Stimulated activated CD8-positive, alpha-beta memory T cell treated with anti-CD3 and anti-CD28 coated beads, Interleukin-7, amount 100 ng/mL, for 48 hours (primary cell): ENCODE measurements at regions not wholly inside any gene's neighbourhood (a gene's known extent, or its start where the extent isn't known, plus 50 kb on each side); places are given as distances from the start of the nearest gene placed in this dataset.

Experiments
- DNase-seq, 2 donors: peaks; one replicate each; pipeline ENCODE4 v3.0.0-alpha.2; 2020; ENCODE audit warnings: low read depth in 1 of 2; ENCODE audit errors: extremely low read depth in 1 of 2

DNA sequence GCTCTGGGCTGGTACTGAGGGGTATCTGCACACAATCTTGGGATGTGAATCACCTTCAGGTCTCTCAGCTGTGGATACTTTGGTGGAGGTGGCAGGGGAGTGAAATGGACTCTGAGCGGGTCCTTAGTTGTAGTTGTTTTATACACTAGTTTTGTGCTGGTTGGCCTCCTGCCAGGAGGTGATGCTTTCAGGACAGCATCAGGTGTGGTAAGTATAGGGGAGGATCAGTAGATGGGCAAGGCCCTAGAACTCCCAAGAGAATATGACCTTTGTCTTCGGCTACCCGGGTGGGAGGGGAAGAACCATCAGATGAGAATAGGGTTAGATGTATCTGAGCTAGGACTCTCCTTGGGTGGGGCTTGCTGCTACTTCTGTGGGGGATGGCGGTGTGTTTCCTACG, 2284.3 kb upstream of the PCDH20 start:
- DNase-seq = no peak

DNA sequence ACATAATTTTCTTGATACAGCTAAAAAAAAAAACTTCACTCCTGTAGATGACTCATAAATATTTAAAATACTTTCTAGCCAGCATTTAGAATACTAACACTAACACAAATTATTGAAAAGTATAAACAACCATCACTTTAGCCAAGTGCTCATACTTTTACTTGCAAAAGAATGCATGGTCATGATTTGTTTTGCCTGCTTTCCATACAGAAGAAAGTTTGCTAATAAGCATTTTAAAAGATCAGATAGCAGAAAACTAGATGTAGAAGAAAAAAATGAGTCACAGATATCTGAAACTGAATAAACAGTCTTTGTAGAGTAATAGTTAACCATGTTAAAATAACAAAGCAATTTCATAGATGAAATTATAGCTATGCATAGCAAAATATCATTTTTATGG, 2280.4 kb upstream of the PCDH20 start:
- no peak for DNase-seq

DNA sequence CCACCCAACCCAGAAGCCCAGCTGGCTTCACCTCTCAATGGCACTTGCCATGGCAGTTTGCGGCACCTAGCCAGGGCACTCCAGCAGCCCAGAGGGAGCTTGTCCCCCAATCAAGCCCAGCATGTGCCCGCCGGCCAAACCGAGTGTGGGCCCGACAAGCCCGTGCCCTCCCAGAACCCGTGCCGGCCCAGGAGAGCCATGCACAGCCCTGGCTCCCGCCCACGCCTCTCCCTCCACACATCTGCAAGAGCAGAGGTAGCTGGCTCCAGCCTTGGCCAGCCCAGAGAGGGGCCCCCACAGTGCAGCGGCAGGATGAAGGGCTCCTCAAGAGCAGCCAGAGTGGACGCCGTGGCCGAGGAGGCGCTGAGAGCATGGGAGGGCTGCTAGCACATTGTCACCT, 2278.0 kb upstream of the PCDH20 start:
- no peak for DNase-seq

- DNase-seq = no peak
Measured at GRCh38 chr13:63691474-63691873, 2275.8 kb upstream of the PCDH20 start.

GRCh38 chr13:63690672-63691071, 2275.0 kb upstream of the PCDH20 start:
- DNase-seq = no peak

GRCh38 chr13:63684822-63685221, 2269.2 kb upstream of the PCDH20 start:
- DNase-seq = no peak

DNA sequence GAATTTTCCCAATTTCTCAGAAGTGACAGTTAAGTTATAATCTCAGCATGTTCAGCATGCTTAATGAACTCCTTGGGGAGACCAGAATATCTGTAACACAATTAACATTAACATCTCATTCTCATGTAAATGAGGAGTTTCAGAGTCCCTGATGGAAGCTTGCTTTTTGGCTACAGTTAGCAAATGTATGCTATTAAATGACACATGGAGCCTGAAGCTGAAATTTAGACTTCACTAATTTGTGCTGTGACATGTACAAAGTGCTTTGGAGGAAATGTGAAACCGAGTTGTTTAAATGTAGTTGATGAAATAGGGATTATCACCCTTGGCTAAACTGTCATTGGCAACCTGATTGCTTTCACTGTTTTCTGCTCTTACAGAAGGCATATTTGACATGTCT, 2265.1 kb upstream of the PCDH20 start:
- DNase-seq = no peak

DNA sequence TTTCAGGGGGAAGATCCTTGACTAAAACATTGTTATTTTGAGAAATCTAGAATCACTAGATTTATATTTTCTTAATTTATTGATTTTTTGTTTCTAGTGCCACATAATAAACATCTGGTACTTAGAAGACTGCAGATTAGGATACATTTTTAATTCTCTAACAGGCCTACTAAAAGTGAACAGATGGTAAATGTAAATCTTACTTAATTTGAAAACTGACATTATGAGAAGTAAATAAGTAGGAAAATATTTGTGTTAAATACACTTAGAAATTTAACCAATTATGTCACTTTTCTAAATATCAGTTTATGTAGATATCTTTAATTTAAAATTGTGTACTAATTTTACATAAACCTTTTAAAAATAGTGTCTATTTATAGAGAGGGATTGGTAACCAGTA, 2255.6 kb upstream of the PCDH20 start:
- no peak for DNase-seq

GRCh38 chr13:63651394-63651793, 2235.7 kb upstream of the PCDH20 start:
- DNase-seq = no peak

DNA sequence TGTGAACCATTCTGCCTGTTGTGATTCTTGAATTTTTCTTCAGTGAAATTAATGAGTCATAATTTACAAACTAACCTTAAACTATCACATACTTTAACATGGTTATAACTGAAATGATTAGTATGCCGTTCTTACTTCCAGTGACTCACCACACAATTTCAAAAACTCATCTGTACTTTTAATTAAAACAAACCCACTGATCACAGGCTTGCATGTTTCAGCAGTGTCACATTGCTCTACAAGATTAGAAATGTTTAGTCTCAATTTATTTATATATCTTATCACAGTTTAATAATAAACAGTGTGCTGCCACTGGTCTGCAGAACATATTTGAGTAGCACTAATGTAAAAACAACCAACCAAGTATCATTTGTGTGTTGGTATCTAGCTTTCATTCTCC, 2227.9 kb upstream of the PCDH20 start:
- no peak for DNase-seq

DNA sequence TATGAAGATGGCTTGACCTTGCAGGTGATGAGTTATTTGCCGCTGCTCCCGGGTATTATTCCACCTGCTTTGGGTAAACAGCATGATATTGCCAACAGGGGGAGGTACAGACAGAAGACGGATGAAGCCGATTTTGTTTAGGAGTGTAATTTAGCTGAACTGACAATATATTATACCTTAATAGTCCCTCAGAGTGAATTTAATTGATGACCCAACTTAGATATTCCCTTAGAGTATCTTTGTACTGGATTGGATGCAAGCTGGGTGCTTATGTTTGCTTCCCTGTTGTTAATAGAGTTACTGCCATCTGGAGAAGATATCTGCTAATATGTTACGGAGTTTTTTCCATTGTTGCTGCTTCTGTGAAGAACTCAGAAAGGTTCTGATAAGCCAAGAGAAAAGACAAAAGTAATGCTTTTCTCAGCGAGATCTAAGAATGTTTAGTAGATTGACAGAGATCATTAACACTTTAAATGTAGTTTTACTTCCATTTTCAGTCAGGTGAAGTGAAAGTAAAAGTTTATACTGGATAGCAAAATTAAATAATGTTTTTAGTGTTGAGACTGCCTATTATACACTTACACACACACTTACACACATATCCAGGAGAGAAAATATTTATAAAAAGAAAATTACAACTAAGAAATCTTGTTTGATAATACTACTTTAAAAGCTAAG, 2220.8 kb upstream of the PCDH20 start:
- DNase-seq = no peak

GRCh38 chr13:63632321-63632720, 2216.7 kb upstream of the PCDH20 start:
- DNase-seq = no peak

DNA sequence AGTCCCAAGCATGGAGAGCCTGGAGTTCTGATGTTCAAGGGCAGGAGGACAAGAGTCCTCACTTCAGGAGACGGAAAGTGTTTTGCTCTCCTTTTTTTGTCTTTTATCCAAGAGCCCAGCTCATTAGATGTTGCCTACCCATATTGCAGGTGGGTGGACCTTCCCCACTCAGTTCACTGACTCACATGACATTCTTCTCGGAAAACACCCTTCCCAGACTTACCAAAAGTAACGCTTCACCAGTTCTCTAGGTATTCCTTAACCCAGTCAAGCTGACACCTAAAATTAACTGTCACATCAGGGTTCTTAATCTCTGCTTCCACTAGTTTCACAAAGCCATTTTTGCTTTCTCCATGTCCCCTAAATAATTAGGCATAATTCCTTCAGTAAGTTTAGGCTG, 2215.4 kb upstream of the PCDH20 start:
- no peak for DNase-seq

DNA sequence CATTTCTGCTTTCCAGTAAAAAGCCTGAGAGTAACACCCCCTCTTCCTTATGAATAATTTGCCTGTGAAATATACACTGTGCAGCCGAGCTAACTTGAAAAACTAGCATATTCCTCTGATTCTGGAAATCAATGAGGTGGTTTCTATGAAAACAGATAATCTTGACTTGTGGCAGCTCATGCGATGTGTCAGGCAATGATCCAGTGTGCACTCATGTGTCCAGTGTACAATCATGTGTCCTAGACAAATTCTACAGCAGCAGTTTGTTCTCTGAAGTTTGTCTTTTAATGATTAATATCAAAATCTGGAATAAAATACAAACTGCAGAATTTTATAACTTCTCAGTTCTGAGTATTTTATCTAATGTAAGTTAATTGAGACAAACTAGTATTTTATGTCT, 2213.9 kb upstream of the PCDH20 start:
- no peak for DNase-seq

DNA sequence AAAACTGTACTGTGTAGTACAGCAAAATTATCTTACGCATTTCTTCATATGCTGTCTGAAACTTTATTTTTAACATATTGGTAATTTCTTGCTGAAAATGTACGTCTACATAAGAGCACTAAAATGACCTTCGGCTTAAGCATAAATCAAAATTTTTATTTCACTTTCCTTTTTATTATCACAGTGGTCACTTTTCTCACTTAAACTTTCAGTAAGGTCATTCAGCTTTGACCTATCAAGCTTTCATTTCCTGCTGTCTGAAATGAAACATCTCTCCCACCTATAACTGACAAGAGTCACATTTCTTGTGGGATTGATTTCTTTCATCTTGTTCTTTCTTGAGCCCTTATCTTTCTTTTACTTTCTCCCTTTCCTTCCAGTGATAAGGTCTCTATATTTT, 2212.7 kb upstream of the PCDH20 start:
- no peak for DNase-seq

DNA sequence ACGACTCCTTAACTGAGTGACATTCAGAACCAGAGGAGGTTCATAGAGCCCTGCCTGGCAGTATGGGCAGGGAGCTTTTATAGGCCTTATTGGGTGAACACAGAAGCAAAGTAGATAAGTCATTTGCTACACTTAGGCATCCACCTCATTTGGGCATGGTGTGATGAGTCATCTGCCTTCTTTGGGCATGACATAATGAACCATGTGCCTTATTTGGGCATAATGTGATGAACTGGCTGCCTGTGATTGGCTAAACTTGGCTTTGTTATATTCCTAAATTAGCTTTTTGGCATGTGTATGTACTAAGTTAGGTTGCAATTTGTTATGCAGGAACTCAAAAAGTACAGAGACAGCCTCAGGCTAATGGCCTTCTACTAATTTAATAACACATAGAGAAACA, 2210.2 kb upstream of the PCDH20 start:
- DNase-seq = no peak

DNA sequence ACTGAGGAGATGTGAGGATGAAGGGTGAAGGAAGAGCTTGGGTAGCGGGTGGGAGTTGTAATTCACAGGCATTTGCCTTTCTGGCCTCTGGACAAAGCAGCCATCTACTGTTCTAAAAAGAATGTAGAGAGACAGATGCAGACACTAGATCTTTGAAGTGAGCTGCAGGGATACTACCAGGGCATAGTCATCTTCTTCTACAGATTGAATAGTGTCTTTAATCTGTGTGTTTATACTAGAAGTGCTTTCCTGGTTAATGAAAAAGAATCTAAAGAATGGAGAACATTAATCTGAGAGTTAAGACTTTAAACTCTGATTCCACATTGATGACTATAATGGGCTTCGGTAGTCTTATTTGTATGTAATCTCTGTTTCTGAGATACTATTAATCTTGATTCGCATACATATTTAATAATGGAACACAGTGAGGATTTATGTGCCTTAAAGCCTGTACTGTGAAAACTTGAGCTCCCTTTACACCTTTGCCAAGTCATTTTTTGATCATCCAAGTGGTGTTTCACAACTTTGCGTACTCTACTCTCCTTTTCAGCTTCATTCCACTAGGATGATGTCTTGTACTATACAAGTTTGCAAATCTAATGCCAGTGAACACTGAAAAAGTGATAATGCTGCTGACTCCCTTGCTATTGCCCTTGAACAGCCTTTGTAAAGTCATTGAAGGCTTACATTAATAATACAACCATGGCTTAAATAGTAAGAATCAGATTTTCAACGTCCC, 2199.4 kb upstream of the PCDH20 start:
- DNase-seq = no peak

DNA sequence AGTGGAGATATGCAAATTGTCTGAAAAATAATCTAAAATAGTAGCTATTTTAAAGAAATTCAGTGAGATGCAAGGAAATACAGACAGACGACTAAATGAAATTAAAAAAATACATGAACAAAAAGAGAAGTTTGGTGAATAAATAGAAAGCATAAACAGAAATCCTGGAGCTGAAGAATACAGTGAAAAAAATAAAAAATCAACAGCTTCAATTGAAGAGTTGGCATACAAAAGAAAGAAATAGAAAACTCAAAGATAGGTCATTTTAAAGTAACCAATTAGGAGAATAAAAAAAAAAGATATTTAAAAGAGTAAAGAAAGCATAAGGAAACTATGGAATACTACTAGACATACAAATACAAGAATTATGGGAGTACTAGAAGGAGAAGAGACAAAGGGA, 2191.5 kb upstream of the PCDH20 start:
- DNase-seq = no peak

- no peak for DNase-seq
Measured at GRCh38 chr13:63605962-63606361, 2190.3 kb upstream of the PCDH20 start.

GRCh38 chr13:63605403-63605802, 2189.8 kb upstream of the PCDH20 start:
- no peak for DNase-seq

- DNase-seq = no peak
Measured at GRCh38 chr13:63595811-63596210, 2180.2 kb upstream of the PCDH20 start.

- DNase-seq = no peak
Measured at GRCh38 chr13:63586467-63586866, 2170.8 kb upstream of the PCDH20 start.

GRCh38 chr13:63578796-63579195, 2163.1 kb upstream of the PCDH20 start:
- no peak for DNase-seq
